ENCODE measurements at regions not wholly inside any gene's neighbourhood (a gene's known extent, or its start where the extent isn't known, plus 50 kb on each side); places are given as distances from the start of the nearest gene placed in this dataset.

DNA sequence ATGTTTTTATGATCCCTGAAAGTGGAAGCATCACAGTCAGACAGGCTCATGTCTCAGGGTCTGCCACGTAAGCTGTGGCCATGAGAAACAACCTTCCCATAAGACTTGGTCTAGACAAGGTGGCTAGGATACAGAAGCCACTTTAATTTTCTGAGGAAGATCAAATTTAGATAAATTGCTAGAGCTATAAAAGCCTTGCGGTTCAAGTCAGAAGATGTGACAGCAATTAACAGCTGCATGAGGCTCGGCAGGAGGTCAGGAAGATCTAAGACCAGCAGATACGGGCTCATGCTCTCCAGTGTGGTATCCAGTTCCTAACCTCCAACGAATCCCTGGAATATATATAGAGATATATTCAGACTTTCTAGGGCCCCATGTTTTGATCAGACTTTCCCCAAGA is 577.1 kb downstream of the PLPP3 start:
- no peak for TF ChIP-seq POLR2AphosphoS5 (IDR thresholded peaks at IDR 0.05; ENCODE audit: low read depth, low read length)
- TF ChIP-seq POLR2A (IDR thresholded peaks at IDR 0.05; ENCODE audit: low read depth, low read length), result no peak
- no peak for TF ChIP-seq TAF1 (IDR thresholded peaks at IDR 0.05; ENCODE audit: low read depth, low read length)
- no peak for TF ChIP-seq SPI1 (IDR thresholded peaks at IDR 0.05; ENCODE audit: low read depth, low read length)
